Neural progenitor cell (in vitro differentiated cells): ENCODE measurements at regions not wholly inside any gene's neighbourhood (a gene's known extent, or its start where the extent isn't known, plus 50 kb on each side); places are given as distances from the start of the nearest gene placed in this dataset.
A peak's percentile ranks its signal among the peaks of the same experiment; 100 is the strongest.

ENCODE experiments used
- DNase-seq: peaks from one replicate; pipeline ENCODE4 v3.0.0-alpha.2; 2016; ENCODE audit warnings: low spot score
- H2AFZ ChIP-seq: fragments of 200-600 bp; sonication (generic); replicated peaks from 2 replicates; pipeline ENCODE4 v1.6.1; 2016; ENCODE audit warnings: antibody characterized with exemption
- H3F3A ChIP-seq: fragments of 200-600 bp; sonication (generic); 2 replicates; pipeline ENCODE4 v1.6.1; 2016; ENCODE audit warnings: antibody characterized with exemption, low read depth
- H3K27ac ChIP-seq: fragments of 200-600 bp; sonication (generic); 2 replicates; pipeline ENCODE4 v1.5.1; 2016; ENCODE audit warnings: mild to moderate bottlenecking
- H3K27me3 ChIP-seq: fragments of 200-600 bp; sonication (generic); 2 replicates; pipeline ENCODE4 v1.6.1; 2016; ENCODE audit warnings: mild to moderate bottlenecking, moderate library complexity
- H3K36me3 ChIP-seq: fragments of 200-600 bp; sonication (generic); 2 replicates; pipeline ENCODE4 v1.5.1; 2016
- H3K4me1 ChIP-seq: fragments of 200-600 bp; sonication (generic); 2 replicates; pipeline ENCODE4 v1.6.1; 2016; ENCODE audit warnings: mixed run types
- H3K4me2 ChIP-seq: fragments of 200-600 bp; sonication (generic); 2 replicates; pipeline ENCODE4 v1.6.1; 2016
- H3K4me3 ChIP-seq: fragments of 200-600 bp; sonication (generic); 2 replicates; pipeline ENCODE4 v1.5.1; 2016
- H3K79me2 ChIP-seq: fragments of 200-600 bp; sonication (generic); 2 replicates; pipeline ENCODE4 v1.6.1; 2016; ENCODE audit warnings: low read depth
- H3K9ac ChIP-seq: fragments of 200-600 bp; sonication (generic); 2 replicates; pipeline ENCODE4 v1.6.1; 2016
- H3K9me3 ChIP-seq: fragments of 200-600 bp; sonication (generic); 2 replicates; pipeline ENCODE4 v1.5.1; 2016; ENCODE audit warnings: low read depth
- H4K20me1 ChIP-seq: fragments of 200-600 bp; sonication (generic); 2 replicates; pipeline ENCODE4 v1.6.1; 2016; ENCODE audit warnings: low read depth
- H3K27ac Mint-ChIP-seq: 3 replicates; pipeline ENCODE4 v1.8.0; 2021; ENCODE audit warnings: mixed read lengths
- H3K27me3 Mint-ChIP-seq: 2 replicates; pipeline ENCODE4 v1.8.0; 2022; ENCODE audit warnings: low read depth, mild to moderate bottlenecking, inconsistent platforms, moderate library complexity, mixed read lengths; ENCODE audit not compliant: insufficient read depth
- H3K36me3 Mint-ChIP-seq: 3 replicates; pipeline ENCODE4 v1.8.0; 2021; ENCODE audit warnings: mixed read lengths
- H3K4me1 Mint-ChIP-seq: 3 replicates; pipeline ENCODE4 v1.8.0; 2021; ENCODE audit warnings: mixed read lengths
- H3K4me3 Mint-ChIP-seq: 3 replicates; pipeline ENCODE4 v1.8.0; 2021; ENCODE audit warnings: mild to moderate bottlenecking, moderate library complexity, mixed read lengths
- H3K9me3 Mint-ChIP-seq: 3 replicates; pipeline ENCODE4 v1.8.0; 2020; ENCODE audit warnings: mixed read lengths
- EZH2 ChIP-seq: fragments of 200-600 bp; sonication (generic); IDR thresholded peaks from 2 replicates; pipeline ENCODE4 v1.6.1; 2017; ENCODE audit warnings: antibody characterized with exemption, mild to moderate bottlenecking, moderate library complexity
- EZH2phosphoT487 ChIP-seq: fragments of 200-600 bp; sonication (generic); IDR thresholded peaks from 2 replicates; pipeline ENCODE4 v1.6.1; 2017; ENCODE audit warnings: antibody characterized with exemption
- TF ChIP-seq, protein P1 (sequence below): fragments of 200-600 bp; sonication (generic); IDR thresholded peaks from 2 replicates; pipeline ENCODE4 v1.5.1; 2017; ENCODE audit warnings: antibody characterized with exemption, mild to moderate bottlenecking

DNA sequence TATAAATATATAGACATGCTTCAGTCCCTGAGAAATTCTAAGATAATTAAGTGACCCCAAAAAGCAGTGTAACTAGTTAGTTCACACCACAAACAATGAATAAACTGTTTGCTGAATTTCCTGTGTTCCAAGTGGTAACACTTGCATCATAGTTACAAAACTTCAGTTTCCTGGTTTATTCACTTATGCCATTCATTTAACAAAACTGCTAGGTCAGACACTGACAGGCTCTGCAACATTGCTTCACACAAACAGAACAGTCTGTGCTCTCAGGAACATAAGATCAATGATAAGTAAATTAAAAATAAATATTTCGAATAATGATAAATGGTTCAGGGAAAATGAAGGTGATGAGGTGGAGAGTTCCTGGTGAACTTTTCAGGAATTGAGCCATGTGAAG lies 133.3 kb upstream of the NAMPT start:
- H4K20me1 ChIP-seq = no peaks in the 10 kb centered on the region
- no peak overlapping the region for H3K27ac Mint-ChIP-seq
- H3F3A ChIP-seq = no peaks in the 10 kb centered on the region
- no peaks in the 10 kb centered on the region for H3K36me3 ChIP-seq
- H3K9me3 Mint-ChIP-seq = peaks cover 9% of the 10 kb centered on the region
- no peak overlapping the region for H2AFZ ChIP-seq
- H3K27me3 Mint-ChIP-seq = no peaks in the 10 kb centered on the region
- no peaks in the 10 kb centered on the region for H3K9me3 ChIP-seq
- no peaks in the 10 kb centered on the region for H3K4me1 Mint-ChIP-seq
- H3K27me3 ChIP-seq = no peaks in the 10 kb centered on the region
- no peak overlapping the region for H3K4me2 ChIP-seq
- H3K27ac ChIP-seq = no peak overlapping the region
- TF ChIP-seq EZH2phosphoT487 (no peak), EZH2 (no peak)
- TF ChIP-seq, protein P1, sequence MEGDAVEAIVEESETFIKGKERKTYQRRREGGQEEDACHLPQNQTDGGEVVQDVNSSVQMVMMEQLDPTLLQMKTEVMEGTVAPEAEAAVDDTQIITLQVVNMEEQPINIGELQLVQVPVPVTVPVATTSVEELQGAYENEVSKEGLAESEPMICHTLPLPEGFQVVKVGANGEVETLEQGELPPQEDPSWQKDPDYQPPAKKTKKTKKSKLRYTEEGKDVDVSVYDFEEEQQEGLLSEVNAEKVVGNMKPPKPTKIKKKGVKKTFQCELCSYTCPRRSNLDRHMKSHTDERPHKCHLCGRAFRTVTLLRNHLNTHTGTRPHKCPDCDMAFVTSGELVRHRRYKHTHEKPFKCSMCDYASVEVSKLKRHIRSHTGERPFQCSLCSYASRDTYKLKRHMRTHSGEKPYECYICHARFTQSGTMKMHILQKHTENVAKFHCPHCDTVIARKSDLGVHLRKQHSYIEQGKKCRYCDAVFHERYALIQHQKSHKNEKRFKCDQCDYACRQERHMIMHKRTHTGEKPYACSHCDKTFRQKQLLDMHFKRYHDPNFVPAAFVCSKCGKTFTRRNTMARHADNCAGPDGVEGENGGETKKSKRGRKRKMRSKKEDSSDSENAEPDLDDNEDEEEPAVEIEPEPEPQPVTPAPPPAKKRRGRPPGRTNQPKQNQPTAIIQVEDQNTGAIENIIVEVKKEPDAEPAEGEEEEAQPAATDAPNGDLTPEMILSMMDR = no peak
- H3K79me2 ChIP-seq = no peaks in the 10 kb centered on the region
- no peaks in the 10 kb centered on the region for H3K4me1 ChIP-seq
- no peak overlapping the region for H3K9ac ChIP-seq
- no peak overlapping the region for H3K4me3 Mint-ChIP-seq
- DNase-seq = no peak
- H3K4me3 ChIP-seq = no peak overlapping the region
- no peaks in the 10 kb centered on the region for H3K36me3 Mint-ChIP-seq

DNA sequence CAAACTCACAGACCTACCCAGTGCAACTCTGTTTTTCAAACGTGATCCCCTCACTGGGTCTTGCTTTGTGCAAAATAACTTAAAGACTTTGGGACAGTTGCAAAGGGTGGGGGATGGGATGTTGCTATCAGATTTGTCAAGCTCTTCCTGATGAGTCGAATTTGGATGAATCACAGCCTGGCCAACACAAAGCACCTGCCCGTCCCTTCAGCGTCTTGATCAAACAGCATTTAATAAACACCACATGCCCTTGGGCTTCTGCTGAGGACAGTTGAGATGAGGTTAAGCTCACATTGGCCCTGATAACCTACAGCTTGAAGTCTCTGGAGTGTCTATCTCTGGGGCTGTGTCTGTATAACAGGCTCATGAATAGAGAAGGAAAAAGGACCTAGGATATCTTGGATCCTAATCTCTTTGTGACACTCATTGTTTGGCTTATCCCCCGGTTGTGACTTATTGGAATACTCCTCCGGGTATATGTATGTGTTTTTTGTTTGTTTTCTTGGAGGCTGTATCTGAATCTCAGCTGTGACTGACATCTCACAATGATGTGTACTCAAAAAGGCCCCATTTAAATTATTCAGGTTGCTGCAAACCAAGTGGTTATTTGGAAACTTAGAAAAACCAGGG lies 132.6 kb upstream of the NAMPT start:
- no peaks in the 10 kb centered on the region for H3K4me1 ChIP-seq
- peaks cover 9% of the 10 kb centered on the region for H3K9me3 Mint-ChIP-seq
- H3F3A ChIP-seq = no peaks in the 10 kb centered on the region
- H3K4me1 Mint-ChIP-seq = no peaks in the 10 kb centered on the region
- no peak overlapping the region for H3K27ac ChIP-seq
- H4K20me1 ChIP-seq = no peaks in the 10 kb centered on the region
- H3K4me2 ChIP-seq = no peak overlapping the region
- no peak overlapping the region for H3K27ac Mint-ChIP-seq
- H3K4me3 ChIP-seq = no peak overlapping the region
- H3K36me3 Mint-ChIP-seq = no peaks in the 10 kb centered on the region
- H3K36me3 ChIP-seq = no peaks in the 10 kb centered on the region
- H3K9ac ChIP-seq = no peak overlapping the region
- no peak for DNase-seq
- H3K9me3 ChIP-seq = no peaks in the 10 kb centered on the region
- H3K27me3 ChIP-seq = no peaks in the 10 kb centered on the region
- no peaks in the 10 kb centered on the region for H3K79me2 ChIP-seq
- H3K27me3 Mint-ChIP-seq = no peaks in the 10 kb centered on the region
- TF ChIP-seq EZH2phosphoT487 (no peak), EZH2 (no peak)
- TF ChIP-seq, protein P1 = no peak
- peak overlapping the region; percentile 55 for H2AFZ ChIP-seq
- H3K4me3 Mint-ChIP-seq = no peak overlapping the region

DNA sequence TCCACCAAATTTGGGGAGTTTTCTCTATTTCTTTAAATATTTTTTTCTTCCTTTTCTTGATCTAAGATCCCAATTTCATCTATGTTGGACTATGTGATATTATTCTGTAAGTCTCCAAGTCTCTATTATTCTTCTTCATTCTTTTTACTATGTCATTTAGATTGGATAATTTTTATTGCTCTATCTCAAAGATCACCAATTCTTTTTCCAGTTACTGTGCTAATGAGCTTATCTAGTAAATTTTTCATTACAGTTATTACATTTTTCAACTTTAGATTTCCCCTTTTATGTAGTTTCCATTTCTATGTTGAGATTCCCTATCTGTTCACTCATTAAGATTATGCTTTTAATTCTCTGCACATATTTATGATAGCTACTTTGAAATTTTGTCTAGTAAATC lies 131.6 kb upstream of the NAMPT start:
- no peaks in the 10 kb centered on the region for H3K79me2 ChIP-seq
- H3K4me1 Mint-ChIP-seq = no peaks in the 10 kb centered on the region
- H3F3A ChIP-seq = no peaks in the 10 kb centered on the region
- H3K9ac ChIP-seq = no peak overlapping the region
- no peak for TF ChIP-seq EZH2
- no peaks in the 10 kb centered on the region for H4K20me1 ChIP-seq
- H3K4me3 ChIP-seq = no peak overlapping the region
- no peaks in the 10 kb centered on the region for H3K27me3 Mint-ChIP-seq
- DNase-seq = no peak
- no peaks in the 10 kb centered on the region for H3K36me3 ChIP-seq
- H3K9me3 ChIP-seq = no peaks in the 10 kb centered on the region
- H3K9me3 Mint-ChIP-seq = peaks cover 9% of the 10 kb centered on the region
- H3K36me3 Mint-ChIP-seq = no peaks in the 10 kb centered on the region
- H3K4me3 Mint-ChIP-seq = no peak overlapping the region
- no peaks in the 10 kb centered on the region for H3K4me1 ChIP-seq
- H3K27ac Mint-ChIP-seq = no peak overlapping the region
- no peak overlapping the region for H3K27ac ChIP-seq
- no peak overlapping the region for H3K4me2 ChIP-seq
- H2AFZ ChIP-seq = no peak overlapping the region
- H3K27me3 ChIP-seq = no peaks in the 10 kb centered on the region

DNA sequence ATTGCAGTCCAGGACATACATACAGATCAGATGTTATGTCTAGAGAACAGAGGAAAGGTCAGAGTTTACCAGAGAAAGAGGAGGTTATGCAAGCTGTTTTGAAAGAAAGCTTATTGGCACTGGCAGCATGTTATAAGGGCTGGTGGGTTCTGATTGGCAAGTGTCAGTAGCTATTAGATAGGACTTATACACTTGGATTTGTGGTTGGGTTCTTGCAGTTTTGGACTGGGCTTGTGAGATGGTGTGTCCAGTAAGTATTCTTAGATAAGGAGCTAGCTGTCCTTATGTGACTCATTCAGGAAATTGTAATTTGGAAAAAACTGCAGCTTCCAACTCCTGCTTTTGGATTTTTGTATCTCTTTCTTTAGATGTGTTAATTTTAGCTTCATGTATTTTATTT lies 130.7 kb upstream of the NAMPT start:
- Mint-ChIP-seq H3K4me3 (no peak overlapping the region), H3K27me3 (no peaks in the 10 kb centered on the region), H3K36me3 (no peaks in the 10 kb centered on the region), H3K27ac (no peak overlapping the region), H3K9me3 (peaks cover 6% of the 10 kb centered on the region), H3K4me1 (no peaks in the 10 kb centered on the region)
- Histone ChIP-seq H3K27ac (no peak overlapping the region), H3K4me1 (no peaks in the 10 kb centered on the region), H3K36me3 (no peaks in the 10 kb centered on the region), H3K4me3 (no peak overlapping the region), H3K79me2 (no peaks in the 10 kb centered on the region), H2AFZ (no peak overlapping the region), H3K9me3 (no peaks in the 10 kb centered on the region), H4K20me1 (no peaks in the 10 kb centered on the region), H3F3A (no peaks in the 10 kb centered on the region), H3K4me2 (no peak overlapping the region), H3K9ac (no peak overlapping the region), H3K27me3 (no peaks in the 10 kb centered on the region)
- DNase-seq = no peak
- TF ChIP-seq, protein P1 = no peak
- TF ChIP-seq EZH2 (no peak), EZH2phosphoT487 (no peak)
